ENCODE measurements at regions not wholly inside any gene's neighbourhood (a gene's known extent, or its start where the extent isn't known, plus 50 kb on each side); places are given as distances from the start of the nearest gene placed in this dataset.

DNA sequence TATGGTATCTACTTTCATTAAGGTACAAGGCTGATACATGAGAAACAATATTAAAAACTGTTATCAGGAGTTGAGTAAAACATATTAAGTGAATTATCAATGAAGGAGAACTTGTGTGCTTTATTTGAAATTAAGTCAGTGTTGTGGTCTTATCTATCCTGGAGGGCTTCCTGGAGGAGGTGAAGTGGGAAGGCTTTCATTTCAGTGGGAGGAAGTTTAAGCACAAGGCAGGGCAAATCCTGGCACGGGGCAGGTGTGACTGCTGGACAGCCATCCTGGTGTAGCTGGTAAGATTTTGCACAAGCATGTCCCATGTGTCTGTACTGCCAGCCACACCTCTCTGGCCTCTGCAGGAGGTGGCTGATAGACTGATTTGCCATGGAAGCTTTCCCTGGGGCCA lies 159.7 kb upstream of the SKOR2 start:
- Histone ChIP-seq H3K36me3 (no peaks in the 10 kb centered on the region), H3K9me3 (no peaks in the 10 kb centered on the region), H3K4me3 (no peak overlapping the region), H3K27me3 (peaks cover 9% of the 10 kb centered on the region), H3K27ac (no peak overlapping the region), H3K4me1 (no peaks in the 10 kb centered on the region)
- TF ChIP-seq POLR2AphosphoS5 (IDR thresholded peaks at IDR 0.05) (no peak), POLR2A (IDR thresholded peaks at IDR 0.05) (no peak), EP300 (IDR thresholded peaks at IDR 0.05) (no peak)
- 69% methylated on average over 1 of the region's 1 CpG for WGBS
- no peak for DNase-seq (ENCODE audit: low spot score in 2 of 2)

DNA sequence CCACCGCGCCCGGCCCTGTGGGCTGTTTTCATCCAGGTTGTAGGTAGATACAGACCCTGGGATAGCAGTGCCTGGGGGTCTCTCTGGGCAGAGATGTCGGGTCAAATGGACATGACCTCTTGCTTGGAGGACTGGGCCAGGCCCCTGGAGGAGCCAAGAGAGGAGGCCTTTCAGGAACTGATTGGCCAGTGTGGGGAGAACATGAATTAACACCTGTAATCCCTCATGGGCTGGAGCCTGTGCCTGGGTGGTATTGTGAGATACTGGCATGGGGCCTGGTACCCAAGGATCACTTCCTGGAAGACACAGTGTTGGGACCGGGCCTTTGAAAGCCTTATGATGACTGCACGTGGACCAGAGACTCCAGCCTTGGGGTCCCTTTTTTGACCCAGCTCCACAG lies 158.7 kb upstream of the SKOR2 start:
- H3K9me3 ChIP-seq, result no peaks in the 10 kb centered on the region
- H3K4me1 ChIP-seq, result no peaks in the 10 kb centered on the region
- H3K27ac ChIP-seq, result no peak overlapping the region
- H3K4me3 ChIP-seq, result no peak overlapping the region
- peaks cover 5% of the 10 kb centered on the region for H3K27me3 ChIP-seq
- H3K36me3 ChIP-seq, result no peaks in the 10 kb centered on the region
- DNase-seq (ENCODE audit: low spot score in 2 of 2), result no peak
- TF ChIP-seq, protein P1, sequence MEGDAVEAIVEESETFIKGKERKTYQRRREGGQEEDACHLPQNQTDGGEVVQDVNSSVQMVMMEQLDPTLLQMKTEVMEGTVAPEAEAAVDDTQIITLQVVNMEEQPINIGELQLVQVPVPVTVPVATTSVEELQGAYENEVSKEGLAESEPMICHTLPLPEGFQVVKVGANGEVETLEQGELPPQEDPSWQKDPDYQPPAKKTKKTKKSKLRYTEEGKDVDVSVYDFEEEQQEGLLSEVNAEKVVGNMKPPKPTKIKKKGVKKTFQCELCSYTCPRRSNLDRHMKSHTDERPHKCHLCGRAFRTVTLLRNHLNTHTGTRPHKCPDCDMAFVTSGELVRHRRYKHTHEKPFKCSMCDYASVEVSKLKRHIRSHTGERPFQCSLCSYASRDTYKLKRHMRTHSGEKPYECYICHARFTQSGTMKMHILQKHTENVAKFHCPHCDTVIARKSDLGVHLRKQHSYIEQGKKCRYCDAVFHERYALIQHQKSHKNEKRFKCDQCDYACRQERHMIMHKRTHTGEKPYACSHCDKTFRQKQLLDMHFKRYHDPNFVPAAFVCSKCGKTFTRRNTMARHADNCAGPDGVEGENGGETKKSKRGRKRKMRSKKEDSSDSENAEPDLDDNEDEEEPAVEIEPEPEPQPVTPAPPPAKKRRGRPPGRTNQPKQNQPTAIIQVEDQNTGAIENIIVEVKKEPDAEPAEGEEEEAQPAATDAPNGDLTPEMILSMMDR (IDR thresholded peaks at IDR 0.05), result no peak
- TF ChIP-seq POLR2A (IDR thresholded peaks at IDR 0.05) (no peak), EP300 (IDR thresholded peaks at IDR 0.05) (no peak), POLR2AphosphoS5 (IDR thresholded peaks at IDR 0.05) (no peak)
- 87% methylated on average over 4 of the region's 6 CpGs for WGBS

DNA sequence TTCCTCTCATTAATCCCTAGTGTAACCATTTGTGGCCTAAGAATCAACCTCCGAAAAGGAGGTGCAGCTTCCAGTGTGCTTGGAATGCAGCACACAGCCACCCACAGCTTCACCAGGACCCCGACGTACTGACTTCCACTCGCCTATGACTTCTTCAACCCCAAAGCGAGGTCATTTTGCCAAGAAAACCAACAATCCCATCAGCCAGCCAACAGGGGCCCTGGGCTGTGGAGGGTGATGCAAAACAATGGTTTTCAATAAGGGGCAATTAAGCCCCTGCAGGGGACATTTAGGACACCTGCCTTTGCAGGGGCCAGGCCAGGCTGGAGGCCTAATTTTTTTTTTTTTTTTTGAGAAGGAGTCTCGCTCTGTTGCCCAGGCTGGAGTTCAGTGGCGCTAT lies 158.1 kb upstream of the SKOR2 start:
- Histone ChIP-seq H3K4me1 (no peaks in the 10 kb centered on the region), H3K27ac (no peak overlapping the region), H3K36me3 (no peaks in the 10 kb centered on the region), H3K9me3 (no peaks in the 10 kb centered on the region), H3K27me3 (peaks cover 5% of the 10 kb centered on the region), H3K4me3 (no peak overlapping the region)
- 91% methylated on average over 7 of the region's 7 CpGs for WGBS
- DNase-seq (ENCODE audit: low spot score in 2 of 2), result no peak
- TF ChIP-seq EP300 (IDR thresholded peaks at IDR 0.05), result no peak
- no peak for TF ChIP-seq POLR2A (IDR thresholded peaks at IDR 0.05)
- no peak for TF ChIP-seq POLR2AphosphoS5 (IDR thresholded peaks at IDR 0.05)
- TF ChIP-seq, protein P1 (IDR thresholded peaks at IDR 0.05), result no peak

DNA sequence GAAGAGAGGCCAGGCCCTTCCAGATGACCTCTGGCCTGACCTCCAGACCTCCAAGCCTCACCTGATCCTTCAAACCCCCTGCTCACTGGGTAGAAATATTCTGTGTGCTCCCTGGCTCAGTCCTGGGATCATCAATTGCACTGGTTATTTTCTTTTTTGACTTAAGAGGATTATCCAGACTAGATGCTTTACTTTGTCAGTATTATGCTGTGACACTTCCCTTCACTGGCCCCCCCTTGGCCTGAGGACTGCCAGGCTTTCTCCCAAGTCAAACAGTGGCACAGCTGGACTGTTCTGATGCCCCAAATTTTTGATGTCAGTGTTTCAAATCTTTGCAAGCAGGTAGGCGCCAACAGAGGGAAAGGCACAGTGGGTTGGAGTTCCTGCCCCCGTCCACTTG lies 156.3 kb upstream of the SKOR2 start:
- Histone ChIP-seq H3K27ac (no peak overlapping the region), H3K9me3 (no peaks in the 10 kb centered on the region), H3K36me3 (no peaks in the 10 kb centered on the region), H3K4me3 (no peak overlapping the region), H3K4me1 (no peaks in the 10 kb centered on the region), H3K27me3 (no peaks in the 10 kb centered on the region)
- WGBS, result 83% methylated on average over 2 of the region's 2 CpGs
- TF ChIP-seq, protein P1 (IDR thresholded peaks at IDR 0.05), result no peak
- TF ChIP-seq POLR2A (IDR thresholded peaks at IDR 0.05) (no peak), POLR2AphosphoS5 (IDR thresholded peaks at IDR 0.05) (no peak), EP300 (IDR thresholded peaks at IDR 0.05) (no peak)
- DNase-seq (ENCODE audit: low spot score in 2 of 2), result no peak

DNA sequence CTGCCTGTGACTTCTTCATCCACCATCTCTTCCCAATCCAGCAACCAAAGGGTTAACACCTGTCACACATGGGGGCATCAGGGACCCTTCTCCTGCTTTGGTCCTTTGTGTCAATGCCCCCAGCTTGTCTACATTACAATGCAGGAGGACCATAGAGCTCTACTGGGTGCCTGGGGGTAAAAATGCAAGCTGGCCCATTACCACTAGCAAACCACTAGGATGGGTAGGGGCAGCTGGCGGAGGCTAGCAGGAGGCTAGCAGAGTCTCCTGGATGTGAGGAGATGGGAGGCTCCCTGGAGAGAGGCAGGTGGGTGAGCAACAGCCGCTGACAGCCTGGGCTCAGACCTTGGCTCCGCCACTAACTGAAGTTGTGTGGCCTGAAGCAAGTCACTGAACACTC lies 153.4 kb upstream of the SKOR2 start:
- H3K27me3 ChIP-seq, result no peaks in the 10 kb centered on the region
- 75% methylated on average over 3 of the region's 3 CpGs for WGBS
- TF ChIP-seq, protein P1 (IDR thresholded peaks at IDR 0.05), result no peak
- TF ChIP-seq POLR2A (IDR thresholded peaks at IDR 0.05) (no peak), EP300 (IDR thresholded peaks at IDR 0.05) (no peak), POLR2AphosphoS5 (IDR thresholded peaks at IDR 0.05) (no peak)
- H3K9me3 ChIP-seq, result no peaks in the 10 kb centered on the region
- no peak overlapping the region for H3K27ac ChIP-seq
- H3K36me3 ChIP-seq, result no peaks in the 10 kb centered on the region
- H3K4me1 ChIP-seq, result no peaks in the 10 kb centered on the region
- no peak for DNase-seq (ENCODE audit: low spot score in 2 of 2)
- H3K4me3 ChIP-seq, result no peak overlapping the region

DNA sequence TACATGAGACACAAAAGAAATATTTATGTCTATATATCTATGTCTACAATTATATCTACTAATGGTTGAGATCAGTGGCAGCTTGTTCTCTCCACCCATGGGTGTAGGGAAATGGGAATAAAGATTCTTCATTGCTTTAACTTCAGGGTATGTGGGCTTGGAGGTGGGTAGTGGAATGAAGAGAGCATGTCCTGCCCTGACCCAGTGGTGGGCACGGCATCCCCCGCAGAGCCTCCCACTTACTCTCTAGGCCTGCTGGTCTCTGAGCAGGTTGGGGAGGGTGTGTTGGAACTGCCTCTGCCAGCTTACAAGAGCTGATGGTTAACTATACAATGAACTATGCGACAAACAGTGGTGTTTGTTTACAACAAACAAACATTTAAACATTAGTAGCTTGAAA lies 152.5 kb upstream of the SKOR2 start:
- 63% methylated on average over 3 of the region's 3 CpGs for WGBS
- no peak overlapping the region for H3K4me3 ChIP-seq
- no peaks in the 10 kb centered on the region for H3K36me3 ChIP-seq
- no peaks in the 10 kb centered on the region for H3K4me1 ChIP-seq
- no peaks in the 10 kb centered on the region for H3K9me3 ChIP-seq
- no peaks in the 10 kb centered on the region for H3K27me3 ChIP-seq
- TF ChIP-seq POLR2AphosphoS5 (IDR thresholded peaks at IDR 0.05) (no peak), EP300 (IDR thresholded peaks at IDR 0.05) (no peak), POLR2A (IDR thresholded peaks at IDR 0.05) (no peak)
- TF ChIP-seq, protein P1 (IDR thresholded peaks at IDR 0.05), result no peak
- DNase-seq (ENCODE audit: low spot score in 2 of 2), result peak in 1 of 2 donors; percentile 13
- no peak overlapping the region for H3K27ac ChIP-seq
